Neuronal stem cell (in vitro differentiated cells): ENCODE measurements at regions not wholly inside any gene's neighbourhood (a gene's known extent, or its start where the extent isn't known, plus 50 kb on each side); places are given as distances from the start of the nearest gene placed in this dataset.

ENCODE experiments used
- DNase-seq: peaks from one replicate; pipeline ENCODE4 v3.0.0-alpha.2; 2013; ENCODE audit warnings: low spot score
- H2AFZ ChIP-seq: one replicate; pipeline ENCODE4 v1.6.1; 2013; ENCODE audit warnings: mild to moderate bottlenecking, low read length, inconsistent platforms
- H2AK5ac ChIP-seq: 2 replicates; pipeline ENCODE4 v1.6.1; 2013; ENCODE audit warnings: low read depth, mild to moderate bottlenecking, inconsistent platforms, low read length, moderate library complexity, mixed read lengths
- H2BK120ac ChIP-seq: 2 replicates; pipeline ENCODE4 v1.6.1; 2013; ENCODE audit warnings: low read depth, mild to moderate bottlenecking, inconsistent platforms, low read length, moderate library complexity, mixed read lengths
- H2BK12ac ChIP-seq: one replicate; pipeline ENCODE4 v1.6.1; 2013; ENCODE audit warnings: low read length, inconsistent platforms
- H2BK15ac ChIP-seq: 2 replicates; pipeline ENCODE4 v1.6.1; 2013; ENCODE audit warnings: mild to moderate bottlenecking, low read length, inconsistent platforms, mixed read lengths
- H2BK5ac ChIP-seq: one replicate; pipeline ENCODE4 v1.6.1; 2013; ENCODE audit warnings: inconsistent platforms, mild to moderate bottlenecking, low read length, moderate library complexity
- H3K14ac ChIP-seq: one replicate; pipeline ENCODE4 v1.6.1; 2013; ENCODE audit warnings: low read length, inconsistent platforms
- H3K18ac ChIP-seq: 2 replicates; pipeline ENCODE4 v1.6.1; 2013; ENCODE audit warnings: low read length, inconsistent platforms
- H3K23ac ChIP-seq: 2 replicates; pipeline ENCODE4 v1.6.1; 2013; ENCODE audit warnings: low read depth, mild to moderate bottlenecking, mixed read lengths, low read length, inconsistent platforms; ENCODE audit not compliant: poor library complexity
- H3K27ac ChIP-seq: replicated peaks from 3 replicates; pipeline ENCODE4 v1.5.1; 2013; ENCODE audit warnings: low read length, inconsistent platforms
- H3K27me3 ChIP-seq, 3 experiments: 2 replicates each; pipeline ENCODE4 v1.6.1; 2013; ENCODE audit warnings: low read length in 3 of 3, mild to moderate bottlenecking in 2 of 3, inconsistent platforms in 1 of 3, low read depth in 1 of 3, mixed read lengths in 1 of 3, moderate library complexity in 1 of 3; ENCODE audit not compliant: control insufficient read depth in 3 of 3, insufficient read depth in 3 of 3
- H3K36me3 ChIP-seq, 2 donors: replicated peaks in 1 of 2; 2 replicates each; pipeline ENCODE4 v1.6.1; 2013; ENCODE audit warnings: low read length in 2 of 2; ENCODE audit not compliant: control insufficient read depth in 2 of 2, insufficient read depth in 2 of 2
- H3K4ac ChIP-seq: 2 replicates; pipeline ENCODE4 v1.6.1; 2013; ENCODE audit warnings: inconsistent platforms, mild to moderate bottlenecking, low read length, moderate library complexity
- H3K4me1 ChIP-seq, 2 donors: 1 replicate in 1 of 2; 2 replicates in 1 of 2; pipeline ENCODE4 v1.6.1; 2013; ENCODE audit warnings: low read length in 2 of 2, low read depth in 1 of 2; ENCODE audit not compliant: control insufficient read depth in 2 of 2, insufficient read depth in 1 of 2
- H3K4me2 ChIP-seq: one replicate; pipeline ENCODE4 v1.6.1; 2013; ENCODE audit warnings: mild to moderate bottlenecking, low read length, inconsistent platforms; ENCODE audit not compliant: insufficient read depth, poor library complexity, severe bottlenecking
- H3K4me3 ChIP-seq, 2 donors: 2 replicates each; pipeline ENCODE4 v1.5.1; 2013; ENCODE audit warnings: low read length in 2 of 2, mild to moderate bottlenecking in 2 of 2, inconsistent platforms in 1 of 2, moderate library complexity in 1 of 2
- H3K79me1 ChIP-seq: one replicate; pipeline ENCODE4 v1.6.1; 2013; ENCODE audit warnings: low read depth, mild to moderate bottlenecking, inconsistent platforms, low read length, moderate library complexity
- H3K9ac ChIP-seq: one replicate; pipeline ENCODE4 v1.6.1; 2013; ENCODE audit warnings: mild to moderate bottlenecking, low read depth, low read length, inconsistent platforms; ENCODE audit not compliant: poor library complexity
- H3K9me3 ChIP-seq, 2 donors: replicated peaks in 1 of 2; 2 replicates each; pipeline versions ENCODE3 to v1.6.1; 2013; ENCODE audit warnings: low read length in 2 of 2, mild to moderate bottlenecking in 2 of 2, inconsistent platforms in 1 of 2, low read depth in 1 of 2, mixed read lengths in 1 of 2, moderate library complexity in 1 of 2; ENCODE audit not compliant: control insufficient read depth in 2 of 2, insufficient read depth in 1 of 2
- H4K8ac ChIP-seq: one replicate; pipeline ENCODE4 v1.6.1; 2013; ENCODE audit warnings: low read depth, mild to moderate bottlenecking, inconsistent platforms, low read length, moderate library complexity
- H4K91ac ChIP-seq: one replicate; pipeline ENCODE4 v1.6.1; 2013; ENCODE audit warnings: low read length, low read depth, mild to moderate bottlenecking, inconsistent platforms; ENCODE audit not compliant: poor library complexity
- WGBS, 2 donors: extraction: QIAGEN DNeasy Blood & Tissue Kit; methylation state at CpG; one replicate each; pipeline ENCODE4 v1.1.7; 2013; ENCODE audit warnings: missing lambda C conversion rate in 2 of 2, mixed read lengths in 1 of 2; ENCODE audit not compliant: insufficient read length in 2 of 2, insufficient replicate concordance in 1 of 2; ENCODE audit errors: extremely low coverage in 2 of 2; 5-methylcytosine and 5-hydroxymethylcytosine counted together

- Histone ChIP-seq H3K36me3 (peaks cover 0 to 26% of the 10 kb centered on the region in 2 donors), H2BK12ac (no peak overlapping the region), H4K8ac (no peak overlapping the region), H3K4ac (no peak overlapping the region), H3K4me2 (no peak overlapping the region), H3K9ac (no peak overlapping the region), H3K79me1 (no peaks in the 10 kb centered on the region), H3K14ac (no peak overlapping the region), H2AFZ (no peak overlapping the region), H3K4me3 (peak overlapping the region in 1 of 2 donors; percentile 26), H2BK120ac (no peak overlapping the region), H3K4me1 (peaks cover 19 to 25% of the 10 kb centered on the region in 2 donors), H2AK5ac (no peak overlapping the region), H3K27ac (no peak overlapping the region), H2BK15ac (no peak overlapping the region), H2BK5ac (no peak overlapping the region), H3K9me3 (no peaks in the 10 kb centered on the region), H3K18ac (no peak overlapping the region), H4K91ac (no peak overlapping the region), H3K23ac (no peak overlapping the region), H3K27me3 (no peaks in the 10 kb centered on the region)
- no CpG with 5 or more reads among the region's 3 CpGs for WGBS, 2 donors
- no peak for DNase-seq
Observed at GRCh38 chr9:110121170-110121569, 86.8 kb downstream of the C9orf152 start.

- no peak overlapping the region for H2AFZ ChIP-seq
- H4K91ac ChIP-seq, result no peak overlapping the region
- H3K27ac ChIP-seq, result no peak overlapping the region
- no peak overlapping the region for H2BK15ac ChIP-seq
- peaks cover 27 to 34% of the 10 kb centered on the region in 2 donors for H3K4me1 ChIP-seq
- no peak overlapping the region for H3K9ac ChIP-seq
- H2BK12ac ChIP-seq, result no peak overlapping the region
- WGBS, 2 donors, result no CpG with 5 or more reads among the region's 5 CpGs
- no peak overlapping the region for H3K14ac ChIP-seq
- H3K4me2 ChIP-seq, result no peak overlapping the region
- H3K27me3 ChIP-seq, result no peaks in the 10 kb centered on the region
- H4K8ac ChIP-seq, result no peak overlapping the region
- no peak overlapping the region for H2BK120ac ChIP-seq
- H3K4me3 ChIP-seq, result no peak overlapping the region
- DNase-seq, result no peak
- peaks cover 0 to 23% of the 10 kb centered on the region in 2 donors for H3K36me3 ChIP-seq
- H2BK5ac ChIP-seq, result no peak overlapping the region
- no peak overlapping the region for H3K23ac ChIP-seq
- no peaks in the 10 kb centered on the region for H3K79me1 ChIP-seq
- no peak overlapping the region for H3K18ac ChIP-seq
- no peak overlapping the region for H2AK5ac ChIP-seq
- no peaks in the 10 kb centered on the region for H3K9me3 ChIP-seq
- H3K4ac ChIP-seq, result no peak overlapping the region
Observed at GRCh38 chr9:110123341-110124095, 84.4 kb downstream of the C9orf152 start.

- H2BK5ac ChIP-seq, result no peak overlapping the region
- no peak overlapping the region for H2BK120ac ChIP-seq
- H3K36me3 ChIP-seq, result peaks cover 0 to 32% of the 10 kb centered on the region in 2 donors
- H3K14ac ChIP-seq, result no peak overlapping the region
- no peak overlapping the region for H4K8ac ChIP-seq
- no peak overlapping the region for H3K4me3 ChIP-seq
- H4K91ac ChIP-seq, result no peak overlapping the region
- no peaks in the 10 kb centered on the region for H3K79me1 ChIP-seq
- H3K9me3 ChIP-seq, result no peaks in the 10 kb centered on the region
- no peak overlapping the region for H3K4ac ChIP-seq
- H3K4me2 ChIP-seq, result no peak overlapping the region
- no peak overlapping the region for H3K18ac ChIP-seq
- H2AFZ ChIP-seq, result no peak overlapping the region
- no peak overlapping the region for H3K9ac ChIP-seq
- DNase-seq, result no peak
- no peak overlapping the region for H3K27ac ChIP-seq
- no CpG with 5 or more reads among the region's 4 CpGs for WGBS, 2 donors
- no peak overlapping the region for H2AK5ac ChIP-seq
- no peak overlapping the region for H3K23ac ChIP-seq
- no peaks in the 10 kb centered on the region for H3K27me3 ChIP-seq
- peaks cover 27 to 38% of the 10 kb centered on the region in 2 donors for H3K4me1 ChIP-seq
- H2BK15ac ChIP-seq, result no peak overlapping the region
- no peak overlapping the region for H2BK12ac ChIP-seq
Observed at GRCh38 chr9:110124439-110124838, 83.5 kb downstream of the C9orf152 start.

GRCh38 chr9:110125207-110125751 is 82.7 kb downstream of the C9orf152 start:
- no peaks in the 10 kb centered on the region for H3K79me1 ChIP-seq
- peaks cover 27 to 42% of the 10 kb centered on the region in 2 donors for H3K4me1 ChIP-seq
- no peak overlapping the region for H4K91ac ChIP-seq
- no peak overlapping the region for H3K23ac ChIP-seq
- peak overlapping the region; percentile 20 for H3K4me2 ChIP-seq
- peaks cover 0 to 30% of the 10 kb centered on the region in 2 donors for H3K36me3 ChIP-seq
- no peak overlapping the region for H3K4ac ChIP-seq
- no peak overlapping the region for H3K9ac ChIP-seq
- H3K18ac ChIP-seq, result no peak overlapping the region
- no peak overlapping the region for H2BK120ac ChIP-seq
- H4K8ac ChIP-seq, result no peak overlapping the region
- WGBS, 2 donors, result no CpG with 5 or more reads among the region's 16 CpGs
- peak; percentile 87 for DNase-seq
- H2BK15ac ChIP-seq, result no peak overlapping the region
- H3K9me3 ChIP-seq, result no peaks in the 10 kb centered on the region
- H3K4me3 ChIP-seq, result peak overlapping the region in 1 of 2 donors; percentile 7
- H3K27me3 ChIP-seq, result no peaks in the 10 kb centered on the region
- H2BK12ac ChIP-seq, result no peak overlapping the region
- H2AFZ ChIP-seq, result peak overlapping the region; percentile 53
- H3K27ac ChIP-seq, result no peak overlapping the region
- H2AK5ac ChIP-seq, result no peak overlapping the region
- no peak overlapping the region for H2BK5ac ChIP-seq
- H3K14ac ChIP-seq, result no peak overlapping the region
